Activated CD4-positive, alpha-beta T cell treated with anti-CD3 and anti-CD28 coated beads, Interleukin-10, Interleukin-2, amounts not matched to agents 100 ng/mL and 50 ng/mL, durations not matched to agents 16 hours and 8 hours (primary cell): ENCODE measurements at regions not wholly inside any gene's neighbourhood (a gene's known extent, or its start where the extent isn't known, plus 50 kb on each side); places are given as distances from the start of the nearest gene placed in this dataset.
"Not testable (repeated sequence)": the region's sequence is repeated elsewhere in the genome, so short reads cannot be mapped to it uniquely, and the experiment has no call there.

Experiments
- DNase-seq: peaks from one replicate; pipeline ENCODE4 v3.0.0-alpha.2; 2020

DNA sequence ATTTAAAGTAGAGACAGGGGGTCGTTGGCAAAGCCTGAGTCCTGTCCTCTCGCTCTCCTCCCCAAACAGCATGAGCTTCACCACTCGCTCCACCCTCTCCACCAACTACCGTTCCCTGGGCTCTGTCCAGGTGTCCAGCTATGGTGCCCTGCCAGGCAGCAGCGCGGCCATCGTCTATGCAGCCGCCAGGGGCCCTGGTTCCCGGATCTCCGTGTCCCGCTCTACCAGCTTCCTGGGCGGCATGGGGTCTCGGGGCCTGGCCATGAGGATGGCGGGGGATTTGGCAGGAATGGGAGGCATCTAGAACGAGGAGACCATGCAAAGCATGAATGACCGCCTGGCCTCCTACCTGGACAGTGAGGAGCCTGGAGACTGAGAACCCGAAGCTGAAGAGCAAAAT is 1117.2 kb upstream of the MIR17HG start:
- DNase-seq, result no peak

DNA sequence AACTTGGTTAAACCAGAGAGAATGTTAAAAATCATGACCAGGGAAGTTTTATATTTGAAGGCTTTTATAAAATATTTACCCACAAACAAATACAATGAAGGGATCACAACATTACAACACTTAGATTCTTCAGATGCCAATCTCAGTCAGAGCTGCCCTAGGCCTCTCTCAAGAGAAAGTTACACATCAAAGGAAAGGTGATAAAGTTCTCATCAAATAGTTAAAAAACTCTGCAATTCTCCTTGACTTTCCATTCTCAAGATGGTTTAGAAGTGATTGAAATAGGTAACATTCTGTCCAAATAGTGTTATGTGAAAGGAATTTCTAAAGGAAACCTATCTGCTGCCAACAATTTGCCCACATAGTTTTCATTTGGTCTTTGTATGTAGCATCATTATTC is 1115.2 kb upstream of the MIR17HG start:
- no peak for DNase-seq

DNA sequence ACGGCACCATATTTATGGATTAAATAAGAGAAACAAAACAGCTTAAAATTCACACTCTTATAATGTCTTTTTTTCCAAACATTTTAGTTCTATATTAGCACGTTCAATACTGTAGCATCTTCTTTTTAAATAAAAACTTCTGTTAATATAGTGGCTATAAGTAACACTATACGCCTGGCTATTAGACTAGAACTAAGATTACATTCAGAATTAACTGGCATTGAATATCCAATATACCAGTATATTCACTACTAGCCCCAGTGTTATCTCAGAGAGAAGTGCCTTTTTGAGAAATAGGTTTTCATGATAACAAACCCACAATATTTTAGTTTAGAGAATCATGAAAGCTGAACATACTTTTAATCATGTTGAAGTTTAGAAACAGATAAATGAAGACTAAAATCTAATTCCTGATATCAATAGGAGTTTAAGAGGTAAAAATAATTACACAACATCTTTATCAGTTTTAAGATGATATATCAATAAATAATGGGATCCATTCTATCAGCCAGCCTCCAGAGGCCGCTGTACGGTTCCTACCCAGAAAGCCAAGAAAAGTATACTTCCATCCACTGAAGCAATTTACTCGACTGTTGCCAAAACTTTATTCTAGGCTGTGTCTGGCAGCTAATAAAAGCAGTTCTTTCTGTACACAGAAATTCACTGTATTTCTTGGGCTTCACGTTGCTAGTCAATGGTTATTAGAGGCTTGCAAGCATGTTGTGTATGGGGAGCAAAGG is 1113.4 kb upstream of the MIR17HG start:
- no peak for DNase-seq

DNA sequence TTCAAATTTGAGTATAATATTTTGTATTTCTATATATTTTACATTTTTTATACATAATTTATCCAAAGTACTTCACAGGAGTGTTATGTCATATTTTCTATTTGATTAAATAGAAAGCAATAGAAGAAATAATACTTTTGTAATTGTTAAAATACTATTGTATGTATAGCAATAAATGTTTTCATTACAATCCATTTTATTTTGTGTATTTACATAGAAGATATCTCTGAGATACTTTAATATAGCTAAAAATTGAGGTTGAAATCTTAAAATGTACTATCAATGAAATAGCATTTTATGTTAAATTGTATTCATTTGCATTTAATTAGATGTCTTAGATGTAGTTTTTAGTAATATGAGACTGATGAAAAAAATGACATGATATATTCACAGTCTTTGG is 1109.6 kb upstream of the MIR17HG start:
- no peak for DNase-seq

DNA sequence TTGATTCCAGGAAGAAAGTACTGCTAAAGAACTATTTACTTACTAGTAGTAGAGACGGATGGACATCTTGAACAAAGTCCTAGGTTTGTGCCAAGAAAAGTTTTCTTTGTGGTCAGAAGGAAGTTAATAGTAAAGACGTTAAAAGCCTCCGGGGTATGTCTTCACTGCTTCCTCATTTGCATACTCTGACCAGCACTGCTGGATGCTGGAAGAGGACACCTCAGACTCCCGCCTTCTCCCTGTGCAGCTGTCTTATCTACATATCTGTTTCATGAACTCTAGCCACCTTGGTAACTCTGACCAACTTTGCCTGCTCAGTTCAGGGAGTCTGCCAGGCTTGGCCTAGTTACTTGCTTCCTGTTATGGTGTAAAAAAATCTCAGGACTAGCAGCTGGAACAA is 1109.1 kb upstream of the MIR17HG start:
- no peak for DNase-seq

DNA sequence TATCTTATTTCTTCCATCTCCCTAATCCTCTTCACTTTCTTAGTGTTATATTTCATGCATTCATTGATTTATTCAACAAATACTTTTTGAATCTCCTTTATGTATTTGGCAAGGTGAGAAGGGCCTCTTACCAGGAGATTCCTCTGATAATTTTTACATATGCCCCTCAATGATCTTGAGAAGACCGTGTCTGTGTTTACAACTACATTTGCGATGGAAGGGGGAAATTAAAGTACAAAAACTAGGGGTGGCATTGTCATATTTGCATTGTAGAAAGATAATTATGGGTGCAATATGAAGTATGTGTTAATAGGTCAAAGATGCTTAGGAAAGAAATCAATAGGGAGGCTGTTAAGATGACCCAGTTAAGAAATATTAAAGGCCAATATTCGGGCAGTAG is 1108.4 kb upstream of the MIR17HG start:
- DNase-seq, result no peak

DNA sequence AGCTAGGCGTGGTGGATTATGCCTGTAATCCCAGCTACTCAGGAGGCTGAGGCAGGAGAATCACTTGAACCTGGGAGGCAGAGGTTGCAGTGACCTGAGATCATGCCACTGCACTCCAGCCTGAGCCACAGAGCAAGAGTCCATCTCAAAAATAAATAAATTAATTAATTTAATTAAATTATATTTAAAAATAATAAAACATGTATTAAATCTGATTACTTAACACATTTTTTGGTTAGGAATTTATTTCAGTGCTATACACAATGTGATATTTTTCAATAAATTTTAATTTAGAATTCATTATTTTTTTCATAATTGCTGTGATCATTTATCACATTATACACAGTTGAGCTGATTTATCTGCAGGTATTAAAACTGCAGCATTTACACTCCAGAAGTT is 1101.5 kb upstream of the MIR17HG start:
- DNase-seq, result no peak

DNA sequence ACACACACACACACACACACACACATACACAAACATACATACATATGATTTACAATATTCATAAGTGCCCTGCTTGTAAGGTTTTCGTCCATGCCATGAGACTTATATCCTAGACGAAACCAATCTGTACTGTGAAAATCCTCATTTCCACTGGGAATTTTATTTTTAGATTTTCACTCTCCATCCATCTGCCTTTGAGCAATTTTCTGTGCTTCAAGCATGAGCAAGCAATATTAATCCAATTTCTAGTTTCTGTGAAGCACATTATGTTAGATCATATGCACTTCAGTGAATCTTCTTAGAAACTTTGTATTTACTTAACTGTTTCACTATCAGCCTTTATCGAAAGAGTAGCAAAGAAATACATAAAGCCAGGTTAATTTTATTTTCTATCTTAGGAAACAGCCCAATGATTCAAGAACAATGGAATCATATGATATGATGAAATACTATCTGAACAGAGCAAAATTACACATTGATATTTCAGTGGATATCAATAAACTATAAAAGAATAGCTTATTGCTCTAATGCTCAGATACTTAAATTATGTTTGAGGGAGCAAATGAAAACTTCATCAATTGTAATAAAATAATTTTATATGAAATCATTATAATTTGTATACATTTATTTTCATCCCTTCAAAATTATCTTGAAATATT is 1100.7 kb upstream of the MIR17HG start:
- DNase-seq, result no peak

DNA sequence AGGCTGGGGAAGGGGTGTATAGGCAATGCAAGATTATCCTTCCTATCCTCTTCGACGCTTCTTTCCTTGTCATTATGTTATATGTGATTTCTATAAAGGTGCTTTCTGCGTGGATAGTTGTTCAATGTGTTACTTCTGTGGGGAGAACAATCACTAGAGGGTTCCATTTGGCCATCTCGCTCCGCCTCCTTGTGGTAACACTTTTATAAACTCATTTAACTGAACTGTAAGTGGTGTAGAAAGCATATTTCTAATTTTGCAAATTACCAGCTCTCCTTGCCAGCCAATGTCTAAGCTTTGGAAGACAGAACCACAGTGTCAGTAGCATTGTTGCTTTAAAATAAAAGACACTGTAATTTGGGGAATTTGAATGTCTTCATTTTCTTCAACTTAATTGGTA is 1093.7 kb upstream of the MIR17HG start:
- no peak for DNase-seq

DNA sequence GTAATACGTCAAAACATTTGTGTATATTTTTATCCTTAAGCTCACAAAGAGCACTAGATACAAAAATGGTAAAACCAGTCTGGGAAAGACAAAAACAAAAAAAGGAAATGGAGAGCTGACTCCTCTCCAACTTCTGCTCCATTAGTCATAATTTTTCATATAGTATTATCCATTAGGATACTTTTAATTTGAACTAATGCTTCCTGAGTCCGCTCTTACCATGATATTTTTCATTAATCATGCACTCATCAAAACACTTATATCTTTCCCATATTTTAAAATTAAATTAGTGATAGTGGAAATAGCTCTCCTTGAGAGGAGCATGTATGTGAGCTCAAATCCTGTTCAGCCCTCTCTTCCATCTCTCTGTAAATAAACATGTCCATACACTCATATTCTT is 1093.0 kb upstream of the MIR17HG start:
- DNase-seq, result no peak

DNA sequence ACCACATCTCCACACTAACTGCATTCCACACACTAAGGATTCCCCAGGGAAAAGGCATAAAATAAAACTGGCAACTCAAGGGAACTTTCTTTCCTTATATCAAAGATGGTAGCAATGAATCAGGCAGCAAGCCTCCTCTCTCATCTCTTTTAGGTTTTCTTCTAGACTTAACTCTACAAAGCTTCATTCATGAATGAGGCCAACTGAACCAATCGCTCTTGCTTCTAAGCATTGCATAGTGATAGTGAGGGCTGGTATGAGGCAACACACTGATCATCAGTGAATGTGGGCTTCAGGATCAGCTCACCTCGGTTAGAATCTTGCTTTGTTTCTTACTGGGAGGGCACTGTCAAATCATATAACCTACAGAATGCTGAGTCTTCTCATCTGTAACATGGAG is 1090.7 kb upstream of the MIR17HG start:
- DNase-seq, result no peak

DNA sequence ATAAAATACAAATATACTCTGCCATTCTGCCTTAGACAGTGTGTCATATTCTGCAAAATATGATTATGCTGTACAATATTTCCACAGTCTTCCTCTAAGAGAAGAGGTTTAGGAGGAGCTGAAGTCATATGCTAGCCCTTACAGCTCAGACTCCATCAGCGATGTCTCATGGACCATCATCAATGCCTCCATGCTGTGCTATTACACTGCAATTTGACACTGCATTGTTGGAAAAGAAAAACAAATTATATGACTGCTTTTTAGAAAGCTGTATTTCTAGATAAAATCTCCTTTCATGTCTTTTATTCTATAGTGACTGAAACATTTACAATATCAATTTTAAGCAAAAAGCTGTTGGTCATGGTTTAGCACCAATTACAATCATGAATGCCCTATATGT is 1089.4 kb upstream of the MIR17HG start:
- no peak for DNase-seq

DNA sequence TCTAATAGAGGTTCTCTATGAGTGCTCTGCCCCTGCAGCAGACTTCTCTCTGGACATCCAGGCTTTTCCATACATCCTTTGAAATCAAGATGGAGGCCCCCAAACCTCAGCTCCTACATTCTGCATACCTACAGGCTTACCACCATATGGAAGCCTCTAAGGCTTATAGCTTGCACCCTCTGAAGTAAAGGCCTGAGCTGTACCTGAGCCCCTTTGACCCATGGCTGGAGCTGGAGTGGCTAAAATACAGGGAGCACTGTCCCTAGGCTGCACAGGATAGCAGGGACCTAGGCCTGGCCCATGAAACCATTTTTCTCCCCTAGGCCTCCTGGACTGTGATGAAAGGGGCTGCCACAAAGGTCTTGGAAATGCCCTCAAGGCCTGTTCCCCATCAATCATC is 1086.1 kb upstream of the MIR17HG start:
- DNase-seq, result no peak

DNA sequence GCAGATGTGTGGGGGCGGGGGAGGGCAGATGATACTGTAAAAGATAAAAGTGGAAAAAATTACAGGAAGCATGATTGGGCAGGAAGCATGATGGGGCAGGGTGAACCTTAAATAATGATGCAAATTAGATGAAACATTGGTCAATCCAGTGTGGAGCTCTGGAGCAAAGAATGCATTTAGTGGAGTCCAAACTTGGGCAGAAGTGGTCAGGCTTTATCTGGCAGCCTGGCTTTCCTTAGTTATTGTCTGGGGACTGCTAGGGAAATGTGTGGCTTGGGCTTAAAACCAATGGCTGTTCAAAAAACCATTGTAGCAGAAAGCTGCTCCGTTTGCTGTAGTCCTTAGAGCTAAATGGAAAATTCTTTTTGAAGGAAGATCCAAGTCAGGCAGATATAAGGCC is 1077.3 kb upstream of the MIR17HG start:
- DNase-seq, result no peak

DNA sequence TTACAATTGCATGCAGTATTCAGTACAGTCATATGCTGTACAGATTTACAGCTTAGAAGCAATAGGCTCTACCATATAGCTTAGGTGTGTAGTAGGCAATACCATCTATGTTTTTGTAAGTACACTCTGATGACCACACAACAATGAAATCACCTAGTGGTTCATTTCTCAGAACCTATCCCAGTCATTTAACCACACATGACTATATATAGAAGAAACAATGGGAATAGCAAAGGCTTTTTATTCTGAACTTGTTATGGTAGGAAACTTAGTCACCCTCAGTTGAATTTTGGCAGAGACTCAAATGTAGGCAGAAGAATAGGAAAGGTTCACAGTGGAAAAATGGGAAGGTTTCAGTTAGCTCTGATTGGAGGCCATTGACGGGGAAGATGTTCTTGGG is 1075.1 kb upstream of the MIR17HG start:
- DNase-seq, result no peak

DNA sequence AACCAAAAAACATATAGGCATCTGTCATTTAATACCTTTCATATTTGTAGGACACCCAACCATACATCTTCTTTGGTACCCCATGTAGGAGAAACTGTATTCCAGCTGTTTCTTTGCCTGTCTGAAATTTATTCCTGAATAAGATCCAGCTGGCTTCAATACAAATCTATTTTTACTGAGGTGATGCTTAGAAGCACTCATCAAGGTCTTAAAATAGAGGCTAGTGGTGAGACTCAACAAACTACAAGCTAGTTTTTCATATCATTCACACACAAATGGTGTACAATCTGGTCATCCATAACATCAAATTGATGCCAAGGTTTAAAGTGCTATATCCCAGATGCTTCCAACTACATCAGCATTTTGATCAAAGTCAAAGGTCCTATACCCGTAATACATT is 1071.3 kb upstream of the MIR17HG start:
- no peak for DNase-seq

DNA sequence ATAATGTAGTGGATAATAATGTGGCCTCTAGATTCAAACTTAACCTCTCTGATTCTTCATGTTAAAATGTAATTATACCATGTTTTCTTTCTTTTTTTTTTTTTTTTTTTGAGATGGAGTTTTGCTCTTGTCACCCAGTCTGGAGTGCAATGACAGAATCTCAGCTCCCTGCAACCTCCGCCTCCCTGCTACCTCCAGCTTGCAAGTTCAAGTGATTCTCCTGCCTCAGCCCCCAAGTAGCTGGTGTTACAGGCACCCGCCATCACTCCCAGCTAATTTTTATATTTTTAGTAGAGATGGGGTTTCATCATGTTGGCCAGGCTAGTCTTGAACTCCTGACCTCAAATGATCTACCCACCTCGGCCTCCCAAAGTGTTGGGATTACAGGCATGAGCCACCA is 1069.3 kb upstream of the MIR17HG start:
- not testable (repeated sequence) for DNase-seq

DNA sequence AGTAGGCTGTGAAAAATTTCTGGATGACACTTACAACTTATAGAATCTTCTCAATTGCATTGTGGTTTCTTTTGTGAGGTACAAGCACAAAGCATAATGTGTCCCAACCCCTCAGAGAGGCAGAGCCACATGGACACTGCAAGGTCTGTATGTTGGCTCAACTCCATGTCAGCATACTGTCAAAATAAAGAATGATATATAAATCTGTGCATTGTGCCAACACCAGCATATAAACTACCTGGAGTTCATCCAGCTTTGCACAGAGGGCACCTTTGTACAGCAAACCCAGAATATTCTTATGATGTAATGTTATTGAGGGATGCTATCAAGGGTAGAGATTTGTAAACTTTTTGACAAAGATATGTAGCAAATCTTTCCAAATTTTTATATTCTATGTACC is 1065.8 kb upstream of the MIR17HG start:
- no peak for DNase-seq

DNA sequence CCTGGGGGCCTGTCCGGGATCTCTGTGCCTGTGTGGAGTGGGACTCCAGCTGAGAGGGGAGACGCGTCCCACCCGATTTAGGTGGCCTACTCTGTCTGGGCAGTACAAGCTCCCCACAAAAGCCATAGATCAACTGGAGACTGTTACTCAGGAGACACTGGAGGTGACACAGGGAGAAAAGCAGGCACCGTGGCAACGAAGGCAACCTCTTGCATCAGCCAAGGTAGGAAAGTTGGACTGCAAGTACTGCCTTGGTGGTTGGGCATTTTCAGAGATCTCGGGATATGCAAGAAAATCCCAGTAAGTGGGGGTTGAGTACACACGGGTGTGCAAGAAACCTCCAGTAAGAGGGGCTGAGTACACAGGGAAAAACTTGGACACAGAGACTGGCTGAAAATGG is 1060.0 kb upstream of the MIR17HG start:
- DNase-seq, result no peak

DNA sequence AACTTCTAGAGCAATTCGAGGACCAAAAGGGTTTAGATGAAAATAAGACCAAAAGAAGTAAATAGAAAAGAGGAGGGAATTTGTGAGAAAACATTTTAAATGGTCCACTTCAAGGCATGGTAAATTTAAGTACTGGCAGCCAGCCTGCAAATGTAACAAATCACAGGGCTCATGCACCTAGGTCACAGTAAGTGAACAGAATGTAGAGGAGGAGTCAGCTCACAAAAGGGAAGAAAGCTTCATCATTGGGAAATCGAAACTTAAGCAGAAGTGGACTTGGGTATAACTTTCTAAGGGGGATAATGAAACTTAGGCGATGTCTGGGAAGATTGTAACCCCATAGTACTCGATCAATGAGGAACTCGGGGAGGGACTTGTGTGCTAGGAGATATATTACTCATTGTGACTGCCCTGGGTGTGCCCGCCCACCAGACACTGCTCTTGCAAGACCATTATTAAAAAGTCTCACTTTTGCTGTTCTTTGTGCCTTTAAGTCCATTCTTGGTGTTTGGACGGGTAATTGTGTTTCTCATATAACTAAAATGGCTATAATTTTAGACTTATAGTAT is 1053.6 kb upstream of the MIR17HG start:
- DNase-seq, result no peak

DNA sequence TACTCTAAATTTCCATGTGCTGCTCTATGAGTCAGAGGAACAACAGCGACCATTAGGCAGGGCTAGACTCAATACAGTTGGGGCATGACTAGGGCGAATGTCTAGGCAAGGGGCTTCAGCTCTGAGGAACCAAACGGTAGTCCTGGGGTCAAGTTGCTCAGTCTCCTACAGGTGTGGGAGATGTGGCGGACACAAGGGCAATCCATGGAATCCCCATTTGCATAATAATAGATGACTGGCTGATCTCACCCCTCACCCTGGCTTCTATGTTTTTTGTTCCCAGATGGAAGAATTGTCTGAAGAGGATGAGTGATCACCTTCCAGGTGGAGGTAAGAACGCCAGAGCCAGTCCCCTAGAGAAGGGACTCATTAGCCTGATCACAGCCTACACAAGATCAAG is 1048.2 kb upstream of the MIR17HG start:
- no peak for DNase-seq

DNA sequence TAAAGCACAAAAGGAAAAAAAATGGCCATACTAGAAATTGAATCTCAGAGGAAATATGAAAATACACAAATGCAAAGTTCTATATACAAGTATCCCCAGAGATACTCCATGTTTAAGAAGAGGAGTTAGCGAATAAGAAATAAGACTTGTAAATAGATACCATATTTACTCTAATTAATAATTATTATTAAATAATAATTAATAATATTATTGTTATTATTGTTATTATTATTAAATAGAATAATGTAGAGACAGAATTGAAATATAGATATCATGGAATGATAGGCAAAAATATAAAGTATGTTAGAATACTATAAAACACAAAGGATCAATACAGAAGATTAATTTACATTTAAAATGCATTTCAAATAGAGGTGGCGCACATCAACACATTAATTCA is 1047.5 kb upstream of the MIR17HG start:
- DNase-seq, result no peak

DNA sequence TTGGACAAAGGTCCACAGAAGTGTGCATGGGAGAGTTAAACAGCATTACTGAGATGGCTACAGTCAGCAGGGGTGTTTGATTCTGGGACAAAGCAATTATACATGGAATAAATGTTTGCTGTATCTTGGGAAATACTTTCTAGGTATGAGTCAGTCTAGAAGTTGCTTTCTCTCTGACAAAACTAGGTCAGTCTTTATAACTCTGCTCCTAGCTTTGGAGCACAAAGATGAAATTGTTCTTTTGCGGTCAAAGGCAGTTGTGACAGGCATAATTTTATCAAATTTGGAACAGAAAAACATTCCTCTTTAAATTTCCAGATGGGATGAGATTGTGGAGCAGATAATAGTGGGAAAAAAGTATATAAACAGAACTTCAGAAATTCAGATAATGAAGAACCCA is 1045.4 kb upstream of the MIR17HG start:
- no peak for DNase-seq

DNA sequence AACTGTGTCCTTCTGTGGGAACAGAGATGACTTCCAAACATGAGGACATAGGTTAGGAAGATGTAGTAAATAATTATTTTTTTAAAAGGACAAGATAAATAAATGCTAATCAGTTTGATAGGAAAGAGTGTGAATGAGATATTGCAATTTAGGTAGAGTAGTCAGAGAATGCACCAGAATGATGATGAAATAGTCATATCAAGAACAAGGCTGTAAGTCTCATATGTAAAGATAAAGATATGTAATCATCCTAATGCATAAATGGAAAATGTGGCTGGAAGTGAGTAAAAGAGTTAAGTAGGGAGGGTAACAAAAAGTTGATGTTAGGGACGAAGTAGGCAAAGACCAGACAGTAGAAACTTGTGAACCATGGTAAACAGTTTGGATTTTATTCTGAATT is 1041.7 kb upstream of the MIR17HG start:
- DNase-seq, result no peak

DNA sequence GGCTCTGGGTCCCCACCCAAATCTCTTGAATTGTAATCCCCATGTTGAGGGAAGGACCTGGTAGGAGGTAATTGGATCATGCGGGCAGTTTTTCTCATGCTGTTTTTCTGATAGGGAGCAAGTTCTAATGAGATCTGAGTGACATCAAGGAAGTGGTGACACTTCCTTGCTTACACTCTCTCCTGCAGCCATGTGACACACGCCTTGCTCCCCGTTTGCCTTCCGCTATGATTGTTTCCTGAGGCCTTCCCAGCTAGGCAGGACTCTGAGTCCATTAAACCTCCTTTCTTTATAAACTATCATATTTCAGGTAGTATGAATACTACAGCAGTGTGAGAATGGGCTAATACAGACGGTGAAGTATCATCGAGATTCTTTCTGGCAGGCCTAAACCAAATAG is 1040.4 kb upstream of the MIR17HG start:
- no peak for DNase-seq
